GM13977 (cell line): ENCODE measurements at regions not wholly inside any gene's neighbourhood (a gene's known extent, or its start where the extent isn't known, plus 50 kb on each side); places are given as distances from the start of the nearest gene placed in this dataset.
"Not testable (repeated sequence)": the region's sequence is repeated elsewhere in the genome, so short reads cannot be mapped to it uniquely, and the experiment has no call there.

ENCODE experiments used
- DNase-seq: peaks from one replicate; pipeline ENCODE4 v3.0.0; 2012; ENCODE audit warnings: low spot score
- in situ Hi-C: fragments of 300-500 bp; cut with MboI; formaldehyde crosslinking; loops from one replicate; pipeline ENCODE4 v1.12.0; 2022; ENCODE audit warnings: low sequenced_read_pairs, low pct_unique_long_range_greater_than_20kb, mixed read lengths, inconsistent platforms; ENCODE audit not compliant: unreplicated experiment
- TF ChIP-seq, protein P1 (sequence below): IDR thresholded peaks from 2 replicates; pipeline ENCODE4 v1.5.1; 2012; ENCODE audit warnings: mild to moderate bottlenecking, control low read depth; ENCODE audit not compliant: insufficient read depth; ENCODE audit errors: extremely low read depth, missing control alignments

DNA sequence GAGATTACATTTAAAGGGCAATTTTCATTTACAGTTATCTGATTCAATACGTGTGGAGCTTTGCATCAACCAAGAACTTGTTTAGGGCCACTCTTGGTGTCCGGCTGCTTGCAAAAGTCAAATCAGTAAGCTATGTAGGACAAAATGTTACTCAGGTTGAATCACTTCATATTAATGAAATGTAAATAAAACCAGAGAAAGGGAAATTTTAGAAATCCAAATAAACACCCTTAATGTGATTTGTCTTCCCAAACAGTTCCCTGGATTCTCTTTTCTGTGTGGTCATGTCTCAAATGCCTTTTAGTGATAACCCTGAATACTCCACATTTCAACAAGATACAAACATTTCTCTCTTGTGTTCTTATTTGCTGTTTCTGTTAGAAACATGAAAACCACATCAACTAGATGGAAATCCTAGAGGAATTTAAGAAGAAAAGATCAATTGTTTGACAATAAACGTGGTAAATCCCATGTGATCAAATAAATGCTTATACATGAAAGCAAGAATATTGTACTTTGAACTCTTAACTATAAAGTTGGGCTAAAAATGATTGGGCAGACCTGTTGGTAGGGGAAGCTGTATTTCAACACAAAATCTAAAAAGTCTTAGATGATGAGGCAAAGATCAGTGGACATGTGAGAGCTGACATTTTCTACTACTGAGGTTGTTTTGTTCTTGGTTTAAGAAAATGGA lies 101.3 kb downstream of the CDC42EP3 start:
- no peak for DNase-seq
- TF ChIP-seq, protein P1, sequence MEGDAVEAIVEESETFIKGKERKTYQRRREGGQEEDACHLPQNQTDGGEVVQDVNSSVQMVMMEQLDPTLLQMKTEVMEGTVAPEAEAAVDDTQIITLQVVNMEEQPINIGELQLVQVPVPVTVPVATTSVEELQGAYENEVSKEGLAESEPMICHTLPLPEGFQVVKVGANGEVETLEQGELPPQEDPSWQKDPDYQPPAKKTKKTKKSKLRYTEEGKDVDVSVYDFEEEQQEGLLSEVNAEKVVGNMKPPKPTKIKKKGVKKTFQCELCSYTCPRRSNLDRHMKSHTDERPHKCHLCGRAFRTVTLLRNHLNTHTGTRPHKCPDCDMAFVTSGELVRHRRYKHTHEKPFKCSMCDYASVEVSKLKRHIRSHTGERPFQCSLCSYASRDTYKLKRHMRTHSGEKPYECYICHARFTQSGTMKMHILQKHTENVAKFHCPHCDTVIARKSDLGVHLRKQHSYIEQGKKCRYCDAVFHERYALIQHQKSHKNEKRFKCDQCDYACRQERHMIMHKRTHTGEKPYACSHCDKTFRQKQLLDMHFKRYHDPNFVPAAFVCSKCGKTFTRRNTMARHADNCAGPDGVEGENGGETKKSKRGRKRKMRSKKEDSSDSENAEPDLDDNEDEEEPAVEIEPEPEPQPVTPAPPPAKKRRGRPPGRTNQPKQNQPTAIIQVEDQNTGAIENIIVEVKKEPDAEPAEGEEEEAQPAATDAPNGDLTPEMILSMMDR = no peak
- in situ Hi-C loops = no loop called here

DNA sequence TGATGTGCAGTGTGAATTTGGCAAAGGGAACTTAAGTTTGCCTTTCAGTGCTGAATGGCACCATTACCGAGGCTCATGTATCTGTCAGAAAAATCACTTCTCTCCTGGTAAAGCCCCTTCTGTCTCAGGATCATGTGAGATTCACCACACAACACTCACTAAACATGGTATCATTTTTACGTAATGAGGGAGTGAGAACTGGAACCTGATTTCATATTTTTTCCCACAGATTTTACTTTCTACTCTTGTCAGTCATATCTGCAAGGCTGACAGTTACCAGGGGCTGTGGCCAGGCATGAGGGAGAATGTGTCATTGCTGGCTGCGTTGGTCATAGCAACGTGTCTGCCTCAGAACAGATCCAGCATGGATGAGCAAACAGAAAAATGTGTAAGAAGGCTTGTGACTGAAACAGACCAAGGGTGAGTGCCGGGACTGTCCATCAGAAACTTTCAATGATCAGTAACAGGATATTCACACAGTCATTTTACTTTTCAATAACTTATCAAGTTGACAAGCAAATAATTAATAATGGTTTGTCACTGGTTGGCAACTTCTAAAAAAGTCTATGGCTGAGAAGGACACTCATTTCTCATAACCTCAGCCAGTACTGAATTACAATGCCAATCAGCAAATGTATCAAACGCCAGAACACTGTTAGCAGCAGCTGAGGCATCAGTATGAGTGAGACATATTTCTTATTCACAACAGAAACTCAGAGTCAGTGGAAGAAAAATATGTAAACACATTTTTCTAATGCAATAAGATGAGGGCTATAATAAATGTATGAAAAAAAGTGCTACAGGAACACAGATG lies 100.5 kb downstream of the CDC42EP3 start:
- in situ Hi-C loops = no loop called here
- TF ChIP-seq, protein P1 = no peak
- DNase-seq = peak; percentile 39

DNA sequence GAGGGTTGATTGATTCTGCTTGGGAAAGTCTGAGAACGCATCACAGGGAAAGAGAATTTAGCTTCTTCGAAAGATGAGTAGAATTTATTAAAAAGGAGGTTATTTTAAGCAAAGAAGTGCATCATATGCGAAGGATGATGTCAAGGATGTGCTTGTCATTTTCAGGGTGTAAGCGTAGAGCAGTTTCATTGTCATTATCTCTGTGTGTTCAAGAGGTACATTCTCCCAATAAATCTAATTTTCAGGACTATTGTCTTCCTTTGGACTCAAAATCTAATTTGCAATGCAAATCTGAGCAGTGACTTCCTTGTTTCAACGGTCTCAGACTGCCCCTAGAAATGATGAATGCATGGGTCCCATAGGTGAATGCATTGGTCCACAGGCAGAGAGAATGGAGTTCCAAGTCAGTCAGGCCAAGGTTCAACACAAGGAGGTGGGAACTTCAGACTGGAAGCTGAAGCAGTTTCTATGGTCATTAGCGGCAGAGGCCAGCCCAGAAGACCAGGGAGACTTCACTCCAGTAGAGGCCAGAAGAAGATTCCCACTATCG lies 99.8 kb downstream of the CDC42EP3 start:
- TF ChIP-seq, protein P1 = no peak
- DNase-seq = no peak
- in situ Hi-C loops = no loop called here

DNA sequence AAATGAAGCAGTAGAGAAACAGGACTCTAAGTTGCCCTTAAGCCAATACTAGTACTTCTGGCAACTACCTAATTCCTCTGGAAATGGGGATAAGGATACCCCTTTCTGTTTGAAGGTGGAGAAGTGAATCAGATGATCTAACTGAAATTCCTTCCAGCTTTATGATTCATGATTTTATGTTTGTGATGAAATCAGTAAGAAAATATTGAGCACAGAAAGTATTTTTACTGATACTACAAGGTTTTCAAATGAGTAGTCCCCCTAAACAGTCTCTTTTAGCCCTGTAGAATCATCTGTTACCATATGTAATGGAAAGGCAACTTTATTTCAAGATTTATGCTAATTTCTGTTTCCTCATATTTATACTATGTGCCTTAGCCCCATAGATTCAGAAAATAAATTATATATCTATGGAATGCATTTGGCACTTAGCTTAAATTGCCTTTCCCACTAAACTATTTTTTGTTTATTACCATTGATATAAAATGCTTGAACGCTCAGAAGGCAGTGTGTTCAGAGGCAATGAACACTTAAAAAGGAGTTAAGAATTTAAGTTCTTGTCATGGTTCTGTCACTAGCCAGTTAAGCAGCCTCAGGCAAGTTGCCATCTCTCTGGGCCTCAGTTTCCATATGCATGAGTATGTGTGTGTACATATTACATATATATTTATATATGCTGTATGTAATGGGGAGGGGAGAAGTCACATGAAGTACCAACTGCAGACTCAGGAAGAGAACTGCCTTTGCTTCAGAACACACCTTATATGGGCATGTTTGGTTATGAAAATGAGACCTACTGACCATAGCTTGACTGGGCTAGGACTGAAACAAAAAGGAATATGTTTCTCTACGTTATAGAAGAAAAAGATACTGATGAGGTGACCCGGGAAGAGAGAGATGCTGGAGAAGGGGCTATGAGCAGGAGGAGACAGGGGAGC lies 97.7 kb downstream of the CDC42EP3 start:
- no peak for DNase-seq
- TF ChIP-seq, protein P1 = no peak
- in situ Hi-C loops = no loop called here

DNA sequence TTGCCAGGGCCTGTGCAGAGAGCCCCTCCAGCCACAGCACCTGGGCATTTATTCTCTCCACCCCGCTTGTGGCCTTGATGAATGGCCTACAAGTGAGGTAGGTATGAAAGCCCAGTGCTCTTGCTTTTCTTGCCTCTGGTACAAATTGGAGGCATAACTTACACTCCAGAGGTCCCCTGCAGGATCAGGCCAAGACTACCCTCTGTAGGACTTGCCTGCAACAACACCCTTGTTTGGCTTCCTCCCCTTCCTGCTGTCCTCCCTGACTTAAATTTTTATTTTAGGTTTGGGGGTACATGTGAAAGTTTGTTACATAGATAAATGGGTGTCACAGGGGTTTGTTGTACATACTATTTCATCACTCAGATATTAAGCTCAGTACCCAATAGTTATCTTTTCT lies 95.7 kb downstream of the CDC42EP3 start:
- DNase-seq = no peak
- in situ Hi-C loops = no loop called here
- TF ChIP-seq, protein P1 = no peak

DNA sequence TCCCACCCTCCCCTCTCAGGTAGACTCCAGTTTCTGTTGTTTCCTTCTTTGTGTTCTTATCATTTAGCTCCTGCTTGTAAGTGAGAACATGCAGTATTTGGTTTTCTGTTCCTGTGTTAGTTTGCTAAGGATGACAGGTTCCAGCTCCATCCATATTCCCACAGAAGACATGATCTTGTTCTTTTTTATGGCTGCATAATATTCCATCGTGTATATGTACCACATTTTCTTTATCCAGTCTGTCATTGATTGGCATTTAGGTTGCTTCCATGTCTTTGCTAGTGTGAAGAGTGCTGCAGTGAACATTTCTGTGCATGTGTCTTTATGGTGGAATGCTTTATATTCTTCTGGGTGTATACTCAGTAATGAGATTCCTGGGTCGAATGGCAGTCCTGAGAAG lies 95.2 kb downstream of the CDC42EP3 start:
- DNase-seq, in situ Hi-C loops: not testable (repeated sequence)
